OCI-LY3 (cell line): ENCODE measurements at regions not wholly inside any gene's neighbourhood (a gene's known extent, or its start where the extent isn't known, plus 50 kb on each side); places are given as distances from the start of the nearest gene placed in this dataset.

Experiments used
- H2AFZ ChIP-seq: fragments of 200-600, 300-600 bp; shearing (Covaris generic); 2 replicates; pipeline ENCODE4 v1.6.0; 2014; ENCODE audit warnings: antibody characterized with exemption, low read depth, low read length
- H3K27ac ChIP-seq: fragments of 200-600, 300-600 bp; sonication (generic); 2 replicates; pipeline ENCODE4 v1.5.1; 2014; ENCODE audit warnings: mild to moderate bottlenecking, low read length, moderate library complexity, mixed read lengths
- H3K27me3 ChIP-seq: fragments of 200-600, 300-600 bp; sonication (generic); 2 replicates; pipeline ENCODE4 v1.6.1; 2014; ENCODE audit warnings: low read depth, low read length, mixed read lengths
- H3K36me3 ChIP-seq: fragments of 200-600, 300-600 bp; sonication (generic); replicated peaks from 2 replicates; pipeline ENCODE3; 2014; ENCODE audit warnings: low read depth, low read length, mixed read lengths
- H3K4me1 ChIP-seq: fragments of 300-600, 200-600 bp; sonication (generic); 2 replicates; pipeline ENCODE4 v1.6.1; 2014; ENCODE audit warnings: low read length, mixed read lengths
- H3K4me2 ChIP-seq: fragments of 200-600, 300-600 bp; sonication (generic); 2 replicates; pipeline ENCODE4 v1.6.1; 2014; ENCODE audit warnings: low read length, mixed read lengths
- H3K4me3 ChIP-seq: fragments of 300-600, 200-600 bp; sonication (generic); 2 replicates; pipeline ENCODE4 v1.5.1; 2014; ENCODE audit warnings: antibody characterized with exemption, mild to moderate bottlenecking, low read length, moderate library complexity
- H3K79me2 ChIP-seq: fragments of 300-600, 200-600 bp; shearing (Covaris generic); 2 replicates; pipeline ENCODE4 v1.6.1; 2014; ENCODE audit warnings: mild to moderate bottlenecking, low read length, mixed read lengths
- H3K9ac ChIP-seq: fragments of 300-600, 200-600 bp; shearing (Covaris generic); 2 replicates; pipeline ENCODE4 v1.6.0; 2014; ENCODE audit warnings: mild to moderate bottlenecking, low read length, moderate library complexity
- H3K9me3 ChIP-seq: fragments of 200-600, 300-600 bp; shearing (Covaris generic); 2 replicates; pipeline ENCODE4 v1.6.1; 2014; ENCODE audit warnings: low read length, mixed read lengths; ENCODE audit not compliant: insufficient read depth
- H4K20me1 ChIP-seq: fragments of 200-600, 300-600 bp; sonication (generic); 2 replicates; pipeline ENCODE4 v1.6.1; 2016; ENCODE audit warnings: low read length, mixed read lengths; ENCODE audit not compliant: insufficient read depth
- EZH2phosphoT487 ChIP-seq: fragments of 200-600 bp; shearing (Covaris generic); IDR thresholded peaks from 2 replicates; pipeline ENCODE4 v1.6.1; 2018; ENCODE audit warnings: antibody characterized with exemption, mixed run types, low read depth
- TF ChIP-seq, protein P1 (sequence below): fragments of 200-600, 300-600 bp; sonication (generic); IDR thresholded peaks from 2 replicates; pipeline ENCODE4 v1.5.1; 2014; ENCODE audit warnings: antibody characterized with exemption, low read length, low read depth

DNA sequence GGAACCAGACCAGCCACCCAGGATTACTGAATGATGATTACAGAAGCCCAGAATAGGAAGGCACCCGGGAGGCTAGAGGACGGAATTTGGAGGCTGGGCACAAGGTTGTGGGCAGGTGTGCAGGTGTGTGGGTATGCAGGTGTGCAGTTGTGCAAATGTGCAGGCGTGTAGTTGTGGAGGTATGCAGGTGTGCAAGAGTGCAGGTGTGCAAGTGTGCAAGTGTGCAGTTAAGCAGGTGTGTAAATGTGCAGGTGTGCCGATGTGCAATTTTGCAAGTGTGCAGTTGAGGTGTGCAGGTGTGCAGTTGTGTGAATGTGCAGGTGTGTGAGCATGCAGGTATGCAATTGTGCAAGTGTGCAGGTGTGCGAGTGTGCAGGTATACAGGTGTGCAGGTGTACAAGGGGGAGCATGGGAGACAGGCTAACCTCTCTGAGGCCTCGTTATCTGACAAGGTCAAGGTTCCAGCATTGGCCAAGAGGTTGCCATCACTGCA, 131.8 kb downstream of the KCTD15 start:
- Histone ChIP-seq H3K79me2 (no peaks in the 10 kb centered on the region), H3K36me3 (no peaks in the 10 kb centered on the region), H3K9ac (no peak overlapping the region), H2AFZ (no peak overlapping the region), H3K9me3 (no peaks in the 10 kb centered on the region), H3K27ac (no peak overlapping the region), H3K4me2 (no peak overlapping the region), H3K27me3 (peaks cover 24% of the 10 kb centered on the region; the same call in 1 of the 2 replicates), H3K4me1 (no peaks in the 10 kb centered on the region), H3K4me3 (no peak overlapping the region), H4K20me1 (no peaks in the 10 kb centered on the region)
- TF ChIP-seq EZH2phosphoT487, result no peak
- TF ChIP-seq, protein P1, sequence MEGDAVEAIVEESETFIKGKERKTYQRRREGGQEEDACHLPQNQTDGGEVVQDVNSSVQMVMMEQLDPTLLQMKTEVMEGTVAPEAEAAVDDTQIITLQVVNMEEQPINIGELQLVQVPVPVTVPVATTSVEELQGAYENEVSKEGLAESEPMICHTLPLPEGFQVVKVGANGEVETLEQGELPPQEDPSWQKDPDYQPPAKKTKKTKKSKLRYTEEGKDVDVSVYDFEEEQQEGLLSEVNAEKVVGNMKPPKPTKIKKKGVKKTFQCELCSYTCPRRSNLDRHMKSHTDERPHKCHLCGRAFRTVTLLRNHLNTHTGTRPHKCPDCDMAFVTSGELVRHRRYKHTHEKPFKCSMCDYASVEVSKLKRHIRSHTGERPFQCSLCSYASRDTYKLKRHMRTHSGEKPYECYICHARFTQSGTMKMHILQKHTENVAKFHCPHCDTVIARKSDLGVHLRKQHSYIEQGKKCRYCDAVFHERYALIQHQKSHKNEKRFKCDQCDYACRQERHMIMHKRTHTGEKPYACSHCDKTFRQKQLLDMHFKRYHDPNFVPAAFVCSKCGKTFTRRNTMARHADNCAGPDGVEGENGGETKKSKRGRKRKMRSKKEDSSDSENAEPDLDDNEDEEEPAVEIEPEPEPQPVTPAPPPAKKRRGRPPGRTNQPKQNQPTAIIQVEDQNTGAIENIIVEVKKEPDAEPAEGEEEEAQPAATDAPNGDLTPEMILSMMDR, result no peak

DNA sequence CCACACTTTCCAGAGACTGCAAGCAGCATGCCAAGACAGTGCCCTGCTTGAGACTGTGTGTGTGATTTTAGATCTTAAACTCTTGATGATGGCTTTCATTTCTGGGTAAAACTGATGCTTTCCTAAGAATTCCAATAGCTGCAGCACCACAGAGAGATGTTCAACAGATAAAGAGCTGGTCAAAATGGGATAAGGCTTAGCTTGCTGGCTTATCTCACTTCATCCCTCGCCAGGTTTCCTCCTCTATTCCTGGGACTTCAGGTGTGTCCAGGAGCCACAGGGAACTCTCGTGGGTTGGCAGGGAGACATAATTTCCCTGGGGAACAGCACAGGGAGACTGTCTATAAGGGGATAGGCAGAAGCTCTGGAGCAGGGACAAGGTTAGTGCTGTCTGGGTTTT, 137.3 kb downstream of the KCTD15 start:
- H3K27ac ChIP-seq, result no peak overlapping the region
- TF ChIP-seq, protein P1, result no peak
- TF ChIP-seq EZH2phosphoT487, result no peak

DNA sequence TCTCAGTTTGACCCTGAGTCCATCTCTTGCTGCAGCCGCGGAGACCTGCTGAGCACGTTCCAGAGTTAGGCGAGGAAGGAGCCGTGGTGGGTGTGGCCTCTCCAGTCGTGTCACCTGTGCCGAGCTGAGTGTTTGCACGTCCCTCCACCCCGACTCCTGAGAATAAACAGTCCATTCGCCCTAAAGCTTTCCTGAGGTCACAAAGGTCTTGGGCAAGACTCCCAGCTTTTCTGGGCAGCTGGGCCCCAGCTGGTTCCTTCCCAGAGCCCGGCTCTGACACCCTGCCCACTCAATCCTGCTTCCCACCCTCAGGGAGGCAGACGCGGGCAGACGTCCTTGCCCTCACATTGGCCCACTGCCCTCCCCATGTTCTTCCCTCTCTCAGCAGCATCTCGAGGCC, 142.2 kb downstream of the KCTD15 start:
- H4K20me1 ChIP-seq, result no peaks in the 10 kb centered on the region
- TF ChIP-seq, protein P1, result no peak
- TF ChIP-seq EZH2phosphoT487, result no peak
- peaks cover 4% of the 10 kb centered on the region; the same call in 1 of the 2 replicates for H3K27me3 ChIP-seq
- no peak overlapping the region for H2AFZ ChIP-seq
- H3K4me1 ChIP-seq, result no peaks in the 10 kb centered on the region
- H3K79me2 ChIP-seq, result no peaks in the 10 kb centered on the region
- H3K9me3 ChIP-seq, result no peaks in the 10 kb centered on the region; the same call in 1 of the 2 replicates
- no peak overlapping the region for H3K27ac ChIP-seq
- H3K4me2 ChIP-seq, result no peak overlapping the region
- H3K9ac ChIP-seq, result no peak overlapping the region
- H3K4me3 ChIP-seq, result no peak overlapping the region
- H3K36me3 ChIP-seq, result no peaks in the 10 kb centered on the region

More for the DNA sequence above, 137.3 kb downstream of the KCTD15 start:
- no peak overlapping the region for H3K9ac ChIP-seq
- H3K36me3 ChIP-seq, result no peaks in the 10 kb centered on the region
- H3K4me1 ChIP-seq, result no peaks in the 10 kb centered on the region
- H2AFZ ChIP-seq, result no peak overlapping the region
- peaks cover 20% of the 10 kb centered on the region; the same call in 1 of the 2 replicates for H3K27me3 ChIP-seq
- H3K9me3 ChIP-seq, result no peaks in the 10 kb centered on the region; the same call in 1 of the 2 replicates
- no peaks in the 10 kb centered on the region for H4K20me1 ChIP-seq
- no peak overlapping the region for H3K4me3 ChIP-seq
- no peak overlapping the region for H3K4me2 ChIP-seq
- H3K79me2 ChIP-seq, result no peaks in the 10 kb centered on the region

DNA sequence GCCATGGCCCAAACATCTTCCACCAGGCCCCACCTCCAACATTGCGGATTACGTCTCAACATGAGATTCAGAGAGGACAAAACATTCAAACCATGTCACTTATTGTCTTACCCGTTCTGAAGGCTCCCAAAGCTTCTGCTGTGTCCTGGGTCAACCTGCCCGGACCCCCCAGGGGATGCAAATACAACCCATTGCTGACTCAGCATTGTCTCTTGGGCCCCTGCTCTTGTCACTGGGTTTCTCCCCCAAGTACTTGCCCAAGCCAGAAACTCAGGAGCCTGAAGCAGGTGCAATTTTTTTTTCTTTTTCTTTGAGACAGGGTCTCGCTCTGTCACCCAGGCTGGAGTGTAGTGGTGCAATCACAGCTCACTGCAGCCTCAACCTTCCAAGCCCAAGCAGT, 144.5 kb downstream of the KCTD15 start:
- Histone ChIP-seq H3K9me3 (no peaks in the 10 kb centered on the region), H3K4me3 (no peak overlapping the region), H3K27ac (no peak overlapping the region), H3K9ac (no peak overlapping the region), H3K36me3 (no peaks in the 10 kb centered on the region), H3K4me2 (no peak overlapping the region), H3K27me3 (no peaks in the 10 kb centered on the region; the same call in 1 of the 2 replicates), H4K20me1 (no peaks in the 10 kb centered on the region), H2AFZ (no peak overlapping the region), H3K4me1 (no peaks in the 10 kb centered on the region), H3K79me2 (no peaks in the 10 kb centered on the region)
- TF ChIP-seq, protein P1, result no peak
- no peak for TF ChIP-seq EZH2phosphoT487
